ENCODE measurements at regions not wholly inside any gene's neighbourhood (a gene's known extent, or its start where the extent isn't known, plus 50 kb on each side); places are given as distances from the start of the nearest gene placed in this dataset.

DNA sequence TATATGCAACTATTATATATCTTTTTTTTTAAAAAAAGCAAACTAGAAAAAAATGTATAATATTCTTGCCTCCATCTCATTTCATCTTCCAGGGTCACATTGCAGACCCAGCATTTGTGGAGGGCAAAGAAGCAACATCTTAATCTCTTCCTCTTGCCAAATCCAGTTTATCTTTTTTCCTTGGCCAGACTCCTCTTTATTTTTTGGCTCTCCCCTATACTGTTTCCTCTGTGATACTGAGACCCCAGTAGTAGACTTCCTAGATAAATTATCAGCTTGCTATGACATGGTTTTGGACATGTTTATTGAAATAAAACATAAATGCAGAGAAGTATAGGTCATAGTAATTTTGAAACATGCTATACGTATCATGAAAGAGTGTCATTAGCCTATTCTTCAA, 303.8 kb upstream of the DDHD1 start:
- TF ChIP-seq, protein P1, sequence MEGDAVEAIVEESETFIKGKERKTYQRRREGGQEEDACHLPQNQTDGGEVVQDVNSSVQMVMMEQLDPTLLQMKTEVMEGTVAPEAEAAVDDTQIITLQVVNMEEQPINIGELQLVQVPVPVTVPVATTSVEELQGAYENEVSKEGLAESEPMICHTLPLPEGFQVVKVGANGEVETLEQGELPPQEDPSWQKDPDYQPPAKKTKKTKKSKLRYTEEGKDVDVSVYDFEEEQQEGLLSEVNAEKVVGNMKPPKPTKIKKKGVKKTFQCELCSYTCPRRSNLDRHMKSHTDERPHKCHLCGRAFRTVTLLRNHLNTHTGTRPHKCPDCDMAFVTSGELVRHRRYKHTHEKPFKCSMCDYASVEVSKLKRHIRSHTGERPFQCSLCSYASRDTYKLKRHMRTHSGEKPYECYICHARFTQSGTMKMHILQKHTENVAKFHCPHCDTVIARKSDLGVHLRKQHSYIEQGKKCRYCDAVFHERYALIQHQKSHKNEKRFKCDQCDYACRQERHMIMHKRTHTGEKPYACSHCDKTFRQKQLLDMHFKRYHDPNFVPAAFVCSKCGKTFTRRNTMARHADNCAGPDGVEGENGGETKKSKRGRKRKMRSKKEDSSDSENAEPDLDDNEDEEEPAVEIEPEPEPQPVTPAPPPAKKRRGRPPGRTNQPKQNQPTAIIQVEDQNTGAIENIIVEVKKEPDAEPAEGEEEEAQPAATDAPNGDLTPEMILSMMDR (IDR thresholded peaks at IDR 0.05; ENCODE audit: borderline replicate concordance, extremely low read depth, low read length, poor library complexity, severe bottlenecking): no peak
- TF ChIP-seq EZH2 (IDR thresholded peaks at IDR 0.05; ENCODE audit: borderline replicate concordance, low read depth, low read length, severe bottlenecking): no peak

Measured in DND-41 (cell line).